ENCODE measurements at regions not wholly inside any gene's neighbourhood (a gene's known extent, or its start where the extent isn't known, plus 50 kb on each side); places are given as distances from the start of the nearest gene placed in this dataset.

DNA sequence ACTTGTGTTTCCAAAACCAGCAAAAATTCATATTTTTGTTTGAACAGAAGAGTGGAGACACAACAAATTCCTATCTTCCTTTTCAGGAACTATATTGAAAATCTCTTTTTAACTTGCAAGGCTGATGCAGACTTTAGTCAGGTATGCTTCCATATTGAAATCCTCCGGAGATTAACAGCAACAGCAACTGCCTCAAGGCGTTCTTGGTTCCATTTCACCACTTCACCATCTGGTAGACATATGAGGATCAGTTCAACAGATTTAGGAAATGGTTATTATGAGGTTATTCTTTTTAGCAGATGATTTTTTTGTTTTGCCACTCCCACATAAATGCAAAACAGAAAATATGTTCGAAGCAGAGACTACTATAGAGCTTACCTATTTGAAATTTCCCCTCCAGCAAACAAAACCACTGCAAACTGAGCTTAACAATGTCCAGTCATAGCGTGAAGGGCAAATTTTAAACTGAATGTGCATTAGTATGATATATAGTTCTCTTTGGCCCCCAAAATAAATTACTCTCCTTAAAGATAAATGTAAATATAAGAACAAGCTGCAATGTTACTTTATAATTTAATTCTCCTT is 520.5 kb upstream of the ADGRB3 start:
- Histone ChIP-seq H2AFZ (ENCODE audit: low read depth, low read length) (no peak overlapping the region), H3K4me1 (ENCODE audit: low read length) (no peaks in the 10 kb centered on the region), H3K4me3 (ENCODE audit: low read length) (no peak overlapping the region), H4K20me1 (ENCODE audit: insufficient read depth, low read length) (no peaks in the 10 kb centered on the region), H3K27me3 (ENCODE audit: low read depth, low read length) (no peaks in the 10 kb centered on the region), H3K9me3 (ENCODE audit: insufficient read depth, low read length) (no peaks in the 10 kb centered on the region), H3K27ac (ENCODE audit: low read length) (no peak overlapping the region), H3K79me2 (ENCODE audit: low read length) (no peaks in the 10 kb centered on the region), H3K9ac (ENCODE audit: low read length) (no peak overlapping the region), H3K4me2 (ENCODE audit: low read length) (no peak overlapping the region), H3K36me3 (replicated peaks; ENCODE audit: low read depth, low read length) (no peaks in the 10 kb centered on the region)
- TF ChIP-seq, protein P1, sequence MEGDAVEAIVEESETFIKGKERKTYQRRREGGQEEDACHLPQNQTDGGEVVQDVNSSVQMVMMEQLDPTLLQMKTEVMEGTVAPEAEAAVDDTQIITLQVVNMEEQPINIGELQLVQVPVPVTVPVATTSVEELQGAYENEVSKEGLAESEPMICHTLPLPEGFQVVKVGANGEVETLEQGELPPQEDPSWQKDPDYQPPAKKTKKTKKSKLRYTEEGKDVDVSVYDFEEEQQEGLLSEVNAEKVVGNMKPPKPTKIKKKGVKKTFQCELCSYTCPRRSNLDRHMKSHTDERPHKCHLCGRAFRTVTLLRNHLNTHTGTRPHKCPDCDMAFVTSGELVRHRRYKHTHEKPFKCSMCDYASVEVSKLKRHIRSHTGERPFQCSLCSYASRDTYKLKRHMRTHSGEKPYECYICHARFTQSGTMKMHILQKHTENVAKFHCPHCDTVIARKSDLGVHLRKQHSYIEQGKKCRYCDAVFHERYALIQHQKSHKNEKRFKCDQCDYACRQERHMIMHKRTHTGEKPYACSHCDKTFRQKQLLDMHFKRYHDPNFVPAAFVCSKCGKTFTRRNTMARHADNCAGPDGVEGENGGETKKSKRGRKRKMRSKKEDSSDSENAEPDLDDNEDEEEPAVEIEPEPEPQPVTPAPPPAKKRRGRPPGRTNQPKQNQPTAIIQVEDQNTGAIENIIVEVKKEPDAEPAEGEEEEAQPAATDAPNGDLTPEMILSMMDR (IDR thresholded peaks at IDR 0.05; ENCODE audit: low read depth, low read length) = no peak
- TF ChIP-seq EZH2phosphoT487 (IDR thresholded peaks at IDR 0.05; ENCODE audit: low read depth) = no peak

DNA sequence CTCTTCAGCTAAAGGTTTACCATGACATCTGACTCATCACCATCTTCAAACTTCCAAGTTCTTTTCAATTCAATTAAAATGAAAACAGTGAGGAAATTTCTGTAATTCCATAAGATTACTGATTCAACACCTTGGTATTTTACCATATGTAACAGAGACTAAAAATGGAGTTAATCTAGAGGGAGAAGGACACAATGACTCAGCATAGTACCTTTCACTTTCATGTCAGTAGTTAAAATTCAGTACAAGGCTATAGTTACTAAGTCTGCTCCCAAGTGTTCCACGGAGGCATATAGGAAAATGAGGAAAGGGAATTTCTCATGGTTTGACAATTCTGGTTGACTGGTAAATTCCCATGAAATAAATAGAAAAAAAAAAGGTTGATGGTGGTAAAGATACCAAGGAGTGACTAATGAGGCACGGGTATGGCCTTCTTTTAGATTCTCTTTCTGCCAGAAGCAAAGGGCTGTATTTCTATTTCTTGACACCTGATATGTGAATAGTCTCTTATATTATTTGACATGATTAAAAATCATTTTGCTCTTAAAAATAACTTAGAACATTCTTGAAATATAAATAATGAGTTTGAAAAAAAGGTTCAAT is 526.7 kb upstream of the ADGRB3 start:
- Histone ChIP-seq H2AFZ (ENCODE audit: low read depth, low read length) (peak overlapping the region; percentile 40; the same call in 1 of the 2 replicates), H3K9me3 (ENCODE audit: insufficient read depth, low read length) (0 out of 2 replicates have a peak, but pooled peaks cover 3% of the 10 kb centered on the region), H3K36me3 (replicated peaks; ENCODE audit: low read depth, low read length) (no peaks in the 10 kb centered on the region), H3K79me2 (ENCODE audit: low read length) (no peaks in the 10 kb centered on the region), H3K4me1 (ENCODE audit: low read length) (peaks cover 9% of the 10 kb centered on the region), H4K20me1 (ENCODE audit: insufficient read depth, low read length) (no peaks in the 10 kb centered on the region), H3K4me2 (ENCODE audit: low read length) (no peak overlapping the region), H3K27ac (ENCODE audit: low read length) (no peak overlapping the region), H3K4me3 (ENCODE audit: low read length) (no peak overlapping the region), H3K27me3 (ENCODE audit: low read depth, low read length) (no peaks in the 10 kb centered on the region), H3K9ac (ENCODE audit: low read length) (no peak overlapping the region)
- TF ChIP-seq, protein P1 (IDR thresholded peaks at IDR 0.05; ENCODE audit: low read depth, low read length) = no peak
- no peak for TF ChIP-seq EZH2phosphoT487 (IDR thresholded peaks at IDR 0.05; ENCODE audit: low read depth)

DNA sequence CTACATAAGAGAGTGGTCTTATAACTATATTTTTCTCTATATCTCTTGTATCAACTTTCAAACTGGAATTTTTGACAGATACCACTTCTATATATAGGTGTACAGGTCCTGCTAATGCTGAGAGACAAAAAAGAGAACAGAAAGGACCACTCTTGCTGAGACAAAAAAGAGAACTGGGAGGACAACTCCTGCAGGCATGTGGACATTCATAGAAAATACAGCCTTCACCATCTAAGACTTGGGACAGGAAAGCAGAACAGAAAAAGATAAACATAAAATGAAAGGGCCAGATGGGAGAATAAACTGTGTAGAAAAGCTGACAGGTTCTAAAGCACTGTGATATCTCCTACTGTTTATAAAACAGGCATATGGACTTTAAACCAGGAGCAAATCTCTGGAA is 541.0 kb upstream of the ADGRB3 start:
- Histone ChIP-seq H4K20me1 (ENCODE audit: insufficient read depth, low read length) (no peaks in the 10 kb centered on the region), H3K27me3 (ENCODE audit: low read depth, low read length) (no peaks in the 10 kb centered on the region), H3K4me1 (ENCODE audit: low read length) (peaks cover 40% of the 10 kb centered on the region), H3K4me3 (ENCODE audit: low read length) (0 out of 2 replicates have a peak overlapping the region, but pooled peaks have one; percentile 4), H3K4me2 (ENCODE audit: low read length) (peak overlapping the region; percentile 53), H3K27ac (ENCODE audit: low read length) (peak overlapping the region; percentile 82), H3K36me3 (replicated peaks; ENCODE audit: low read depth, low read length) (no peaks in the 10 kb centered on the region), H2AFZ (ENCODE audit: low read depth, low read length) (no peak overlapping the region), H3K9ac (ENCODE audit: low read length) (peak overlapping the region; percentile 23; the same call in 1 of the 2 replicates), H3K79me2 (ENCODE audit: low read length) (no peaks in the 10 kb centered on the region), H3K9me3 (ENCODE audit: insufficient read depth, low read length) (no peaks in the 10 kb centered on the region)
- TF ChIP-seq, protein P1 (IDR thresholded peaks at IDR 0.05; ENCODE audit: low read depth, low read length) = no peak
- TF ChIP-seq EZH2phosphoT487 (IDR thresholded peaks at IDR 0.05; ENCODE audit: low read depth) = no peak

DNA sequence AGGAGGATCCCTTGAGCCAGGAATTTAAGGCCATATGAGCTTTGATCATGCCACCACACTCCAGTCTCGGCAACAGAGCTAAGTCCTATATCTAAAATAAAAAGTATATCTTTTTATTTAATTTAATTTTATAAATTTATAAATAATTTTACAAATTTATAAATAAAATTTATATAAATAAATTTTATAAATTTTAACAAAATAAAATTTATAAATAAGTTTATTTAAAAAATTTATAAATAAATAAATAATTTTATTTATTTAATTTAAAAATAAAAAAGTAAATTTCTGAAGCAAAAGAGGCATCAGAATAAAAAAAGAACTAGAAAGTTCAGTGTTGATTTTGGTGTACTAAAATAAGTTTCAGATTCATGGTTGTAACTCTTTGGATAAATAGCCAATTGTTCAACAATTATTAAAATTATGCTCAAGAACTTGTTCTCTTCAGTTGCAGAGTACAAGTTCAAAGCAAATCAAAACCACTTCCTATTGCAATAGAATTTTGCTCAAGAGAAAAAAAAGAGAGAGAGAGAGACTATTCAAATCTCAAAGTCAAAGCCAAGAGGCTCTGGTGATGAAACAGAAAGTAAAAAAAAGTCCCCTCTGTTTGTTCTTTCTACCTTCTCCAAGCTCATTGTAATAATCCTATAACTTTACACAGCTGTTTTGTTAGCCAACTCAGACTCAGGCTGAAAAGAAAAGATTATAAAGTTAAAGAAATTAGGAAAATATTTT is 547.5 kb upstream of the ADGRB3 start:
- H3K36me3 ChIP-seq (replicated peaks; ENCODE audit: low read depth, low read length) = peaks cover 5% of the 10 kb centered on the region
- no peaks in the 10 kb centered on the region for H3K27me3 ChIP-seq (ENCODE audit: low read depth, low read length)
- peak overlapping the region; percentile 10; the same call in 1 of the 2 replicates for H3K9ac ChIP-seq (ENCODE audit: low read length)
- H3K79me2 ChIP-seq (ENCODE audit: low read length) = no peaks in the 10 kb centered on the region
- peak overlapping the region; percentile 7 for H3K4me3 ChIP-seq (ENCODE audit: low read length)
- H2AFZ ChIP-seq (ENCODE audit: low read depth, low read length) = peak overlapping the region; percentile 44
- TF ChIP-seq EZH2phosphoT487 (IDR thresholded peaks at IDR 0.05; ENCODE audit: low read depth) = no peak
- TF ChIP-seq, protein P1 (IDR thresholded peaks at IDR 0.05; ENCODE audit: low read depth, low read length) = no peak
- peak overlapping the region; percentile 28 for H3K4me2 ChIP-seq (ENCODE audit: low read length)
- peaks cover 28% of the 10 kb centered on the region for H3K4me1 ChIP-seq (ENCODE audit: low read length)
- peak overlapping the region; percentile 19; the same call in 1 of the 2 replicates for H3K27ac ChIP-seq (ENCODE audit: low read length)
- H3K9me3 ChIP-seq (ENCODE audit: insufficient read depth, low read length) = no peaks in the 10 kb centered on the region
- no peaks in the 10 kb centered on the region for H4K20me1 ChIP-seq (ENCODE audit: insufficient read depth, low read length)
